GM23248 (cell line): ENCODE measurements at regions not wholly inside any gene's neighbourhood (a gene's known extent, or its start where the extent isn't known, plus 50 kb on each side); places are given as distances from the start of the nearest gene placed in this dataset.

ENCODE experiments used
- EZH2 ChIP-seq: fragments of 200-600 bp; sonication (generic); IDR thresholded peaks from 2 replicates; pipeline ENCODE4 v1.6.1; 2018; ENCODE audit warnings: antibody characterized with exemption, mild to moderate bottlenecking; ENCODE audit not compliant: insufficient read depth, poor library complexity, severe bottlenecking
- EZH2phosphoT487 ChIP-seq: fragments of 200-600 bp; sonication (generic); IDR thresholded peaks from 2 replicates; pipeline ENCODE4 v1.6.1; 2018; ENCODE audit warnings: antibody characterized with exemption, moderate library complexity, mild to moderate bottlenecking, low read depth; ENCODE audit not compliant: insufficient read depth

DNA sequence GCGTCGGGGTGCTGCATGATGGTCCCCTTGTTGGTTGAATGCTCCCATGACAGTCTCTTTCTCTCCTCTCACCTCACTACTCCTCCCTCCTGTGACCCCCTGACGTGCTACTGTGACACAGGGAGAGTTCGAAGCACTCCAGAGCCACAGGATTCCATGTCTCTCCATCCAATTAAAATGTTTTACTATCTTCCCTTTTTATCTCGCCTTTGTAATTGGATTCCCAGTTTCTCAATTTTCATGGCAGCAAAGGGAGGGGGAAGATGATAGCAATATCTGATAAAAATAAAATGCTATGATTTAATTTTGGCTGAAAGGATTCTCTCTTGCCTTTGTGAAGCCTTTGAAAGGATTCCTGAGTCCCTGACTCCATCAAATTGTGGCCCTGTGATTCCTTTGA, 271.9 kb upstream of the SLC14A2 start:
- TF ChIP-seq EZH2 (no peak), EZH2phosphoT487 (no peak)
